Large intestine (tissue), 3 donors: ENCODE measurements at regions not wholly inside any gene's neighbourhood (a gene's known extent, or its start where the extent isn't known, plus 50 kb on each side); places are given as distances from the start of the nearest gene placed in this dataset.
"Not testable (repeated sequence)": the region's sequence is repeated elsewhere in the genome, so short reads cannot be mapped to it uniquely, and the experiment has no call there.

Experiments used
- DNase-seq, 2 donors: peaks; one replicate each; pipeline versions ENCODE4 v3.0.0 to v3.0.0-alpha.2; 2013
- H3K27ac ChIP-seq: one replicate; pipeline ENCODE4 v1.5.1; 2013; ENCODE audit warnings: low read length
- H3K27me3 ChIP-seq: 2 replicates; pipeline ENCODE4 v1.6.1; 2013; ENCODE audit warnings: low read length; ENCODE audit not compliant: control insufficient read depth, insufficient read depth
- H3K36me3 ChIP-seq: 2 replicates; pipeline ENCODE4 v1.6.1; 2013; ENCODE audit warnings: low read length; ENCODE audit not compliant: control insufficient read depth, insufficient read depth
- H3K4me1 ChIP-seq: one replicate; pipeline ENCODE4 v1.6.1; 2013; ENCODE audit warnings: low read length; ENCODE audit not compliant: control insufficient read depth, insufficient read depth
- H3K4me3 ChIP-seq: one replicate; pipeline ENCODE4 v1.5.1; 2013; ENCODE audit warnings: low read length
- H3K9me3 ChIP-seq: one replicate; pipeline ENCODE4 v1.6.1; 2013; ENCODE audit warnings: mild to moderate bottlenecking, low read depth, low read length, moderate library complexity; ENCODE audit not compliant: control insufficient read depth
- WGBS: methylation state at CpG from one replicate; pipeline ENCODE4 v1.1.5; 2013; ENCODE audit warnings: low lambda C conversion rate; ENCODE audit not compliant: insufficient coverage; 5-methylcytosine and 5-hydroxymethylcytosine counted together

DNA sequence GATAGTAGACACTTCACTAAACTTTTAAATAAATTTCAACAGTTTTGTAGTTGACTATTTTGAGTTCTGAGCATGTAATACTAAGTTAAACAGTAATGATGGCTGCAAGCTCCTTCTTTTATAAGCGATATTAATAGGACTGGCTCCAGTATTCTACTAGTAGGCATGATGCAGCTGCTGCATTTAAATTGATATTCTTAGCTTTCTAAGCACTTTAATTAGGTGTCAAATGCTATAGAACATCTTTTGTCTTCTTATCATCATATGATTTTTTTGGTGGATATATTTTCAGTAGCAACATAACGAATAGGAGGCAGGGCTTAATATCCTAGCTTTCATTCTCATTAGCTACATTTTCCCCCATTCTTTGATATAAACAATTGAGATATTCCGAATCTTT is 141.1 kb downstream of the FBXO4 start:
- H3K4me3 ChIP-seq = no peak overlapping the region
- no peaks in the 10 kb centered on the region for H3K9me3 ChIP-seq
- 100% methylated on average over 2 of the region's 3 CpGs for WGBS
- no peak for DNase-seq
- no peaks in the 10 kb centered on the region for H3K27me3 ChIP-seq
- no peak overlapping the region for H3K27ac ChIP-seq
- no peaks in the 10 kb centered on the region for H3K36me3 ChIP-seq
- no peaks in the 10 kb centered on the region for H3K4me1 ChIP-seq

DNA sequence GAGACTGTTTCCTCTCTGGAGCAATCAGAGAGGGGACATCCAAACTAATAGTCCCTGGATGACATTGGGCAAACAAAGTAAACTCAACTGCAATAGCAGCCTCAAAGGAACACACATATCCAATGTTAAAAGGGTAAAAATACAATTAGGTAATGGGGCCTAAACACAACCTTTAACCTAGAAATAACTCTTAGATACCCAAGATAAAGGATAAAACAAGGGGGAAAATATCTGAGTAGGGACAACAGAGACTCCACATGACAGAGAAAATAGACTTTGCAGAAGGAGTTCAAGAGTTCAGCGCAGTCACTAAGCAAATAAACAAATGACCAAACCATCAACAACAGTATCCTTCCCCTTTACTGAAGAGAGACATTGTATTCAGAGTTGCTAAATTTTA is 149.3 kb downstream of the FBXO4 start:
- Histone ChIP-seq H3K36me3 (no peaks in the 10 kb centered on the region), H3K27ac (no peak overlapping the region), H3K4me1 (no peaks in the 10 kb centered on the region), H3K4me3 (no peak overlapping the region), H3K27me3 (no peaks in the 10 kb centered on the region), H3K9me3 (no peaks in the 10 kb centered on the region)
- no CpG with 5 or more reads among the region's 1 CpG for WGBS
- DNase-seq = no peak

DNA sequence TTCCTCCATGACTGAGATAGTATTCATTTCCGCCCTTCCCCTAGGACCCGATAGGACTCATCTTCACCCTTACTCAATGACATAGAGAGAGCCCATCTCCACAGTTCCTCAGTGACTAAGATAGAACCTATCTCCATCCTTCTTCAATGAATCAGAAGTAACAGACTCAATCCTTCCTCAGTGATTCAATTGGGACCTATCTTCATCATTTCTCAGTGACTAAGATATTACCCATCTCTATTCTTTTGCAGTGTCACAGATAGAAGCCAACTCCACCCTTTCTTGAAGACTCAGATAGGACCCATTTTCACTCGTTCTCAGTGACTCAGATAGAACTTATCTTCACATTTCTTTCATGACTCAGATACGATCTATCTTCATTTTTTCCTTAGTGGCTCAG is 164.6 kb downstream of the FBXO4 start:
- H3K27me3 ChIP-seq = no peaks in the 10 kb centered on the region
- no peaks in the 10 kb centered on the region for H3K4me1 ChIP-seq
- DNase-seq = no peak
- no peaks in the 10 kb centered on the region for H3K36me3 ChIP-seq
- H3K27ac ChIP-seq = no peak overlapping the region
- no peaks in the 10 kb centered on the region for H3K9me3 ChIP-seq
- 100% methylated on average over 1 of the region's 4 CpGs for WGBS
- H3K4me3 ChIP-seq = no peak overlapping the region

DNA sequence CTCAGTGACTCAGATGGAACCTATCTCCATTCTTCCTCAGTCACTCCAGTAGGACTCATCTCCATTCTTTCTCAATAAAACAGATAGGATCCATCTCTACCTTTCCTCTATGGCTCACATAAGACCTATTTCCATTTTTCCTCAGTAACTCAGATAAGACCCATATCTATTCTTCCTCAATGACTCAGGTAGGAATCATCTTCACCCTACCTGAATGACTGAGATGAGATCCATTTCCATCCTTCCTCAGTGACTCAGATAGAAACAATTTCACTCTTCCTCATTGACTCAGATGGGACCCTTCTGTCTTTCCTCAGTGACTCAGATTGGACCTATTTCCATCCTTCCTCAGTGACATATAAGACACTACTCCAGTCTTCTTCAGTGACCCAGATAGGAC is 165.1 kb downstream of the FBXO4 start:
- H3K9me3 ChIP-seq = no peaks in the 10 kb centered on the region
- DNase-seq = no peak
- no peaks in the 10 kb centered on the region for H3K27me3 ChIP-seq
- H3K27ac ChIP-seq = no peak overlapping the region
- no peaks in the 10 kb centered on the region for H3K4me1 ChIP-seq
- no peak overlapping the region for H3K4me3 ChIP-seq
- no peaks in the 10 kb centered on the region for H3K36me3 ChIP-seq

DNA sequence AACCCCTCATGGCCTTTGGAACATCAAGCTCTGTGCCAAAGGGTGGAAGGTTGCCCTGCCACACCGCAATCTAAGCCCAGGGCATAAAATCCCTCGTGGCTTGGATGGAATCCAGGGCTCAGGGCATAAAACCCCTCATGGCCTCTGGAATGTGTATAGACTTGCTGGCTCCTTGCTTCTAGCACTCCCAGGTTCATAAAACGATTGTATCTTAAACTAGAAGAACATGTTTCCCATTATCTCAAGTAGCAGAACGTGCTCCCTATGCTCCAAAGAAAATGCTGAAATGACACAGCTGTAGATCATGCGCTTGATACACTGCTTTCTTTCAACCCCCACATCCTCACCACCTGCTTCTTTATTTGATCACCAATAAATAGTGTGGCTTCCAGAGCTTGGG is 174.8 kb downstream of the FBXO4 start:
- WGBS = no CpG with 5 or more reads among the region's 5 CpGs
- not testable (repeated sequence) for H3K9me3 ChIP-seq

DNA sequence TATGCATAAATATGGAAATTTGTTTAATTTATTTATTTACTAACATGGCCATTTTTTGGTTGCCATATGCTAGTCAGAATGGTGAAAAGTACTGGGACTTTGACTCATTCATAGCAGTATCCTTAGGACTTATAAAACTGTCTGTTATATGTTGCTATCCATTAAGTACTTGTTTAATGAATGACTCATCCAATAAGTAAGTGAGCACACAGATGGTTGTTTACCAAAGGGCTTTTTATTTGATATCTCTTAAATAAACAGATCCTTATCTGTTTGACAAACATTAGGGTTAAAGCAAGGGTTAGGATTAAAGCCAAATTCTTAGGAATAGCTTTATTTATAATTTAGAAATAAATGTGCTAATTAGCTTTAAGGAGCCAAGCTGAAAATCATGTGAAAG is 183.4 kb downstream of the FBXO4 start:
- no peaks in the 10 kb centered on the region for H3K36me3 ChIP-seq
- DNase-seq = no peak
- no peaks in the 10 kb centered on the region for H3K4me1 ChIP-seq
- H3K27me3 ChIP-seq = no peaks in the 10 kb centered on the region
- H3K9me3 ChIP-seq = no peaks in the 10 kb centered on the region
- H3K4me3 ChIP-seq = no peak overlapping the region
- no peak overlapping the region for H3K27ac ChIP-seq

More for the DNA sequence above, 174.8 kb downstream of the FBXO4 start:
- H3K36me3 ChIP-seq, H3K4me3 ChIP-seq, DNase-seq, H3K27ac ChIP-seq, H3K27me3 ChIP-seq, H3K4me1 ChIP-seq: not testable (repeated sequence)

DNA sequence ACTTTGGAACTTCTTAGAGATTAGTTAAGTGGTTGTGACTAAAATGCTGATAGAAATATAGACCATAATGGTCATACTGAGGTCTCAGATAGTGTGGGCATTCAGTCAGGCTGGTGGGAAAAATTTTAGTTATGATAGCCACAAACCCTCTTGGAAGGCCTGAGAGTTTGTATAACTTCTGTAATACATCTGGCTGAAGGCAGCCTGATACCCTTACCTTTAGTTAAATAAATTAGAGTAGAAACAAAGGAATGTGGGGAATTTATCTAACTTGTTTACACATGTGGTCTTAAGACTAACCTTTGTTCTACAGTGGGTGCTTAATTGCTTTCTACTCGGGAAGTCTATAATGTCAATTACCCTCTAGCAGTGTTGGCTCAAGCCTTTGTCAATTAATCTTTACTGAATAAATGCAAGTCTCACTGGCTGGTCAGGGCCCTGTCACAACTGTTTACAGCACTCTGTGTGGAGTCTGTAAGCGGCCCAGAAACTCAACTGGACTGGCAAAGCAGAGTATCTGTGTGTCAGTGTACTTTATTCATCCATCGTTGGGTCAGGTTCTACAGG is 184.0 kb downstream of the FBXO4 start:
- 20% methylated on average over 1 of the region's 3 CpGs for WGBS
- Histone ChIP-seq H3K36me3 (no peaks in the 10 kb centered on the region), H3K4me1 (no peaks in the 10 kb centered on the region), H3K27me3 (no peaks in the 10 kb centered on the region), H3K27ac (no peak overlapping the region), H3K9me3 (no peaks in the 10 kb centered on the region), H3K4me3 (no peak overlapping the region)
- DNase-seq = no peak

DNA sequence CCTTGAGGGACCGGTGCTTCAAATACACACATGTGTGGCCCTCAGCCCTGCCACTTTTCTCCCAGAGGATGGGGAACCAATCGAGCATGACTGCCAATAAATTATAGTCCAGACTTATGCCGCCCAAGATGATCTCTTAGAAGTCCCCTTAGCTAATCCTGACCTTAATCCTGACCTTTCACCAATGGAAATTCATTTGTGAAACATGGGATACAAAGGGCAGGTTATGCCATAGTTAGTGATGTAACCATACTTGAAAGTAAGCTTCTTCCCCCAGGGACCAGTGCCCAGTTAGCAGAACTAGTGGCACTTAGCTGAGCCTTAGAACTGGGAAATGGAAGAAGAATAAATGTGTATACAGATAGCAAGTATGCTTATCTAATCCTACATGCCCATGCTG is 190.6 kb downstream of the FBXO4 start:
- H3K4me1 ChIP-seq, H3K27me3 ChIP-seq, H3K36me3 ChIP-seq, DNase-seq, H3K27ac ChIP-seq, H3K9me3 ChIP-seq, H3K4me3 ChIP-seq: not testable (repeated sequence)
- no CpG with 5 or more reads among the region's 3 CpGs for WGBS

DNA sequence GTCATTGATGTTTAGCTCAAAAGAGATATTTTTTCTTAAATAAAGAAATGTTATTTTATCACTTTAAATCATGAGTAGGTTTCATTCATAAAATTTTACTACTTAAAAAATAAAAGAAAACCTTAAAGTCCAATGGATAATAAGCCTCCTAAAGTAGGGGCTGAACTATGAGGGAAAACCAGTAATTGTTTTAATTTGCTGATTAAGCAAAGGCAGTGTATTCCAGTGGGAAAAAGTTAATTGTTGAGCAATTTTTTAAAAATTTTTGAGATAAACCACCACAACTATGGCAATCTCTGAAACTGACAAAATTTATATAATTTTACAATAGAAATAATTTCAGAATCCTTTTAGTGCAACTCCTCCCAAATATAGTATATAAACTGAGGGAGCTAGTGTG is 195.0 kb downstream of the FBXO4 start:
- no peak for DNase-seq
- no peak overlapping the region for H3K27ac ChIP-seq

DNA sequence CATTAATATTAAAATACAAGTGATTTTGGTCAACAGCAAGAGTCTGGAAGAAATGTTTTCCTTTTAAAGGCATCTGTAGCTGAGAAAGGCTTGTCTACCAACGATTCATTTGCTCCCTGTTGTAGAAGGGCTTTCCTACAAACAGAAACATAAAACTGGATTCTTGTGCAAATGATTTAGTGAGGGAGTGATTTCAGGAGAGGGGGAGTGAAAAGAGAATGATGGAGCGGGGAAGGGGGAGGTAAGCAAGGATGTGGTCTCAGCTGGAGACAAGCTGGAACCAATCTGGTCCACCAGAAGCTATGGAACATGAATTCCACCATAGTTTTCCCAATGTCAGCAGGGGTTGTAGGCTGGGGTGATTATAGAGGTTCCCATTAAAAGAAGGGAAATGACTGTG is 196.3 kb downstream of the FBXO4 start:
- H3K27me3 ChIP-seq = no peaks in the 10 kb centered on the region
- no peaks in the 10 kb centered on the region for H3K9me3 ChIP-seq
- 100% methylated on average over 1 of the region's 2 CpGs for WGBS
- DNase-seq = no peak
- H3K36me3 ChIP-seq = no peaks in the 10 kb centered on the region
- H3K4me3 ChIP-seq = no peak overlapping the region
- no peak overlapping the region for H3K27ac ChIP-seq
- no peaks in the 10 kb centered on the region for H3K4me1 ChIP-seq

More for the DNA sequence above, 195.0 kb downstream of the FBXO4 start:
- H3K4me3 ChIP-seq = no peak overlapping the region
- H3K4me1 ChIP-seq = no peaks in the 10 kb centered on the region
- H3K36me3 ChIP-seq = no peaks in the 10 kb centered on the region
- H3K27me3 ChIP-seq = no peaks in the 10 kb centered on the region
- H3K9me3 ChIP-seq = no peaks in the 10 kb centered on the region

DNA sequence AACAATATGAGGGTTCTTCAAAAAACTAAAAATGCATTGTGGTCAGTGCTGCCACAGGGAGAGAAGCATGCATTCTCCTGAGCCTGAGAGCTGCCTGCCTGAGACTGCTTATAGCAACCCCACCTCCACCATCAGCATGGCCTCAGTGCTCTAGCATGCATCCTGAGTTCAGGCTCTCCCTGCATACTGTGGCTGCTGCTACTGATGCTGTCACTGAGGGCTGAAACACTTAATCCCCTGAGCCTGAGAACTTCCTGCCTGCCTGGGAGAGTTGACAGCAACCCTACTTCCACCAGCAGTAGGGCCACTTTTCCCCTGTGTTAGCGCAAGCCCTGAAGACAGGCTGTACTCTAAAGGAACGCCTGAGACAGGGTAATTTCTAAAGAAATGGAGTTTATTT is 206.0 kb downstream of the FBXO4 start:
- Histone ChIP-seq H3K27ac (no peak overlapping the region), H3K9me3 (no peaks in the 10 kb centered on the region), H3K27me3 (no peaks in the 10 kb centered on the region), H3K4me3 (no peak overlapping the region), H3K36me3 (no peaks in the 10 kb centered on the region), H3K4me1 (no peaks in the 10 kb centered on the region)
- no peak for DNase-seq
- WGBS = no CpG with 5 or more reads among the region's 2 CpGs
